ENCODE measurements at regions not wholly inside any gene's neighbourhood (a gene's known extent, or its start where the extent isn't known, plus 50 kb on each side); places are given as distances from the start of the nearest gene placed in this dataset.

DNA sequence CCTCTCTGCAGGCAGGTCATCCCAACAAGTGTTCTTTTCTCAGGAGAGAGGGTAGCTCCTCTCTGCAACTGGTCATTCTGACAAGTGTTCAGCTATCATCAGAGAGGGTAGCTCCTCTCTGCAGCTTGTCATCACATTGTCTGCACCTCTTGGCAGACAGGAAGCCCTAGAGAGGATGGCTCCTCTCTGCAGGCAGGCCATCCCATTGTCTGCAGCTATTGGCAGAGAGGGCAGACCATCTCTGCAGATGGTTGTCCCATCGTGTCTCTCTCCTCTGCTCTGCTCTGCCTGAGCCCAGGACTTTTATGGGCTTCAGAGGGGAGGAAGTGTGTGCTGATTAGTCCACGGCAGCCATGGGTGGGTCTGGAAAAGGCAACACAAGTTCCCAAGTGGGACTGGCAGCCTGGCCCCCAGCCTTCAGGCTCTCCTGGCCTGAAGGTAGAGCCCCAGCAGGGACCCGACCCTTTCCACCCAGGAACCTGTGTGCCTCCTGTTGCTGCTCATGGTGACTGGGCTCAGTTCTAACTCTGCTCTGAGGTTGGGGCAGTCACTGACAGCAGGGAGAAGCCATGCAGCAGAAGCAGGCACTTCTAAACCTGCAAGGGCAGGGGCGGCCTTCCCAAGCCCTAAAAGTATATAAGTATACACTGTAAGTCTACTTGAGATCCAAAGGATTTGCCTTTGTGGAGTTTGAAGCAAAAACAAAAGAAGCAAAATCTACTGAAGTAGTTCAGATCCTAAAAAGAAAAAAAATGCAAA lies 637.9 kb downstream of the PLOD2 start:
- TF ChIP-seq, protein P1, sequence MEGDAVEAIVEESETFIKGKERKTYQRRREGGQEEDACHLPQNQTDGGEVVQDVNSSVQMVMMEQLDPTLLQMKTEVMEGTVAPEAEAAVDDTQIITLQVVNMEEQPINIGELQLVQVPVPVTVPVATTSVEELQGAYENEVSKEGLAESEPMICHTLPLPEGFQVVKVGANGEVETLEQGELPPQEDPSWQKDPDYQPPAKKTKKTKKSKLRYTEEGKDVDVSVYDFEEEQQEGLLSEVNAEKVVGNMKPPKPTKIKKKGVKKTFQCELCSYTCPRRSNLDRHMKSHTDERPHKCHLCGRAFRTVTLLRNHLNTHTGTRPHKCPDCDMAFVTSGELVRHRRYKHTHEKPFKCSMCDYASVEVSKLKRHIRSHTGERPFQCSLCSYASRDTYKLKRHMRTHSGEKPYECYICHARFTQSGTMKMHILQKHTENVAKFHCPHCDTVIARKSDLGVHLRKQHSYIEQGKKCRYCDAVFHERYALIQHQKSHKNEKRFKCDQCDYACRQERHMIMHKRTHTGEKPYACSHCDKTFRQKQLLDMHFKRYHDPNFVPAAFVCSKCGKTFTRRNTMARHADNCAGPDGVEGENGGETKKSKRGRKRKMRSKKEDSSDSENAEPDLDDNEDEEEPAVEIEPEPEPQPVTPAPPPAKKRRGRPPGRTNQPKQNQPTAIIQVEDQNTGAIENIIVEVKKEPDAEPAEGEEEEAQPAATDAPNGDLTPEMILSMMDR (conservative IDR thresholded peaks at IDR 0.05), result no peak
- Histone ChIP-seq H3K23ac (ENCODE audit: insufficient read length, low read depth, low read length) (no peak overlapping the region), H2BK120ac (ENCODE audit: low read depth, low read length, poor library complexity, severe bottlenecking) (no peak overlapping the region), H3K79me1 (ENCODE audit: insufficient read depth, low read depth, low read length, poor library complexity, severe bottlenecking) (no peaks in the 10 kb centered on the region), H2BK15ac (ENCODE audit: low read depth, low read length) (no peak overlapping the region), H2BK20ac (ENCODE audit: low read depth, low read length, poor library complexity, severe bottlenecking) (no peak overlapping the region), H3K27ac (ENCODE audit: insufficient read length, low read depth, low read length) (no peak overlapping the region), H3K4me1 (ENCODE audit: insufficient read depth, low read length) (no peaks in the 10 kb centered on the region), H3K79me2 (ENCODE audit: insufficient read depth, low read length) (no peaks in the 10 kb centered on the region), H3K27me3 (ENCODE audit: insufficient read depth, low read length) (no peaks in the 10 kb centered on the region), H4K8ac (replicated peaks; ENCODE audit: insufficient read length, low read depth, low read length) (no peak overlapping the region), H2BK5ac (ENCODE audit: insufficient read length, low read length) (no peak overlapping the region), H3K4me2 (ENCODE audit: insufficient read depth, insufficient read length, low read length) (no peak overlapping the region), H3T11ph (ENCODE audit: low read length) (no peak overlapping the region), H4K5ac (ENCODE audit: insufficient read length, low read depth, low read length) (no peak overlapping the region), H4K20me1 (ENCODE audit: control insufficient read depth, insufficient read depth, insufficient read length) (no peaks in the 10 kb centered on the region), H3K18ac (ENCODE audit: insufficient read length, low read depth, low read length) (no peak overlapping the region), H3K9ac (ENCODE audit: extremely low read depth, insufficient read length, low read length) (no peak overlapping the region), H3K14ac (ENCODE audit: insufficient read depth, low read length) (no peak overlapping the region), H3K23me2 (ENCODE audit: insufficient read length, low read depth, low read length, poor library complexity, severe bottlenecking) (no peaks in the 10 kb centered on the region), H2BK12ac (ENCODE audit: insufficient read length, low read depth, low read length) (no peak overlapping the region), H2AFZ (ENCODE audit: low read length) (no peak overlapping the region), H4K91ac (ENCODE audit: insufficient read length, low read depth, low read length) (no peak overlapping the region), H3K4ac (ENCODE audit: low read depth, low read length) (no peak overlapping the region), H2AK5ac (ENCODE audit: insufficient read length, low read length) (no peak overlapping the region), H3K9me3 (ENCODE audit: control insufficient read depth, low read depth, low read length) (no peaks in the 10 kb centered on the region), H3K56ac (ENCODE audit: insufficient read length, low read depth, low read length) (no peak overlapping the region)
- Mint-ChIP-seq H3K4me3 (no peak overlapping the region), H3K9me3 (0 out of 5 replicates have a peak, but pooled peaks cover 0 to 2% of the 10 kb centered on the region in 2 experiments), H3K4me1 (peaks cover 0 to 14% of the 10 kb centered on the region in 2 experiments; a peak in 3 of 4 replicates), H3K27me3 (ENCODE audit: low read depth) (no peaks in the 10 kb centered on the region), H3K27ac (no peak overlapping the region), H3K36me3 (ENCODE audit: insufficient read depth in 1 of 3, low read depth in 3 of 3) (no peaks in the 10 kb centered on the region; a peak in 1 of 7 replicates)
- no CpG with 5 or more reads among the region's 4 CpGs for WGBS (ENCODE audit: extremely low coverage, insufficient read length, low lambda C conversion rate)
- no peak for DNase-seq

Measured in H9 (cell line).